GM19240 (cell line): ENCODE measurements at regions not wholly inside any gene's neighbourhood (a gene's known extent, or its start where the extent isn't known, plus 50 kb on each side); places are given as distances from the start of the nearest gene placed in this dataset.
"Not testable (repeated sequence)": the region's sequence is repeated elsewhere in the genome, so short reads cannot be mapped to it uniquely, and the experiment has no call there.

ENCODE experiments used
- DNase-seq: peaks from one replicate; pipeline ENCODE4 v3.0.0; 2011; ENCODE audit warnings: low spot score; ENCODE audit not compliant: insufficient read length

DNA sequence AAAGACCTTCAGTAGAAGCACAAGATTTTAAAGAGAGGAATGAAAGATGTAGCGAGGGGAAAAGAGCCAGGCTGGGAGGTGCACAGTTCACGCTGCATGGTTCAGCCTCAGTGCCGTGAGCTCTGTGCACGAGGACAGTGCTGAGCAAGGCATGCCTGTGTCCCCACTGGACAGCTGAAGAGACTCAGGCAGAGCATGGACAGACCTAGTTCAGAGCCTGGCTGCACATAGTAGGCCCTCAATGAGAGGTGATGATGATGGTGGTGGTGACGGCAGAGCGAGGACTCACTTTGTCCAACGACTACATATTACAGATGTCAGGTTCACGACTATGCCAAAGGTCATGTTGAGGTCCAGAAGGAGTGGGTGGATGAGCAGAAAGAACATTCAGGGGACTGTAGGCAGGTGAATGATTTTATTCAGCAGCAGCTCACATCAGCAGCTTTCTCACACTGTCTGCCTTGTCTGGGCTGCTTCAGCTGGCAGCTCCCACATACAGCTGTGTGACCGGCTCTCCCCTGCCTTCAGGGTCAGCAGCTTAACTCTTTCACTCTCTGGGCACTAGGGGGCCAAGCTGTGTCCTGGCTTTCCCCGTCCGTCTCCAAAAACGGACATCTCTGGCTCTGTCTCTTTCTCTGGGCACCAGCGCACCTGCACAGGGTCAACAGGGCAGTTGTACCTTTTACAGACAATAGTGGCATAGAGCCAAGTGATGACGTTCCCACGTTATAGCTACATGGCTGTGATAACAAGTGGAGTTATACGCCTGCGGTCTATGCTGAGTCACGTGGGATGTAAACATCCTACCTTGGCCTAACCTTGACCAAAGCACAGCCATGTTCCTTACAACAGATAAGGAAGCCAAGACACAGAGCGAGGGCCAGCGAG, 83.4 kb upstream of the KCNK12 start:
- no peak for DNase-seq

DNA sequence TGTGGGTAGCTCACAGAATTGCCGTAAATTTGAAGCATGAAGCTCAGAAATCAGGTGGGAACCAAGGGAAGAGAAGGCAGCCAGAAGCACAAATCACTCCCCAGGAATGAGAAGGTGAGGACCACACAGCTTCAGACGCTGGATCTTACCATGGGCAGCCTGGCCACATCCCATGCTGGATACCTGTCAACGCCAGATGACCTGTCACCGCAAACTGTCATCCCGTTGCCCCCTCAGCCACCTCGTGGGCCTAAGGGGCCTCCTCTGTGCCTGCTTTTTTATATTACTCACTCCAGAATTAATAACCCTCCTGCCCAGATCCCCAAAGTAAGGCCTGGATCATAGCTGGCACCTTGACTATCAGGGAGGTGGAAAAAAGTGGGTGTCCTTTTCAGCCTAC, 82.3 kb upstream of the KCNK12 start:
- no peak for DNase-seq

GRCh38 chr2:47652061-47652690, 81.4 kb upstream of the KCNK12 start:
- no peak for DNase-seq

GRCh38 chr2:47651296-47651695, 80.5 kb upstream of the KCNK12 start:
- no peak for DNase-seq

DNA sequence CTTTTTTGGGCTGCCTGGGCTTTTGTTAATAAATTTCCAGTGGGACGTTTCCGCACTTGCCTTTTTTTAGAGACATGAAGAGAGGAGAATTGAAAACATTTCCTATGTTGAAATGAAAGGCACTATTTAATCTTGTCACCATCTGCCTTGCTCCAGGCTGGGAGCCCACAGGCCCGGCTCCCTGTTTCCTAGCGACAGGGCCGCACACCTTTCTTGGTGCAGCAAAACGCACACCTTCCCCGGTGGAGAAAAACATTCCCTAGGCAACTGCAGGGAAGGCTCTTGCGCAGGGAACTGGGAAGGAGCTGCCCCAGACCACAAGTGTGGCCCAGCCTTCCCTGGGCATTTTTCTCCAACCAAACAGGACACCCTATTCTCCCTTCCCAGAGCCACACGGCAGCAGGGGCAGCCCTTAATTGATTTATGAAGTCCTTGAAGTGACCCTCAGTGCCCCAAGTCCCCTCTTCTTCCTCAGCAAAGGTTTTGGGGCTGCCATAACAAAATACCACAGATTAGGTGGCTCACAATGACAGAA, 79.3 kb upstream of the KCNK12 start:
- no peak for DNase-seq

- DNase-seq, result no peak
Observed at GRCh38 chr2:47645246-47645645, 74.5 kb upstream of the KCNK12 start.

DNA sequence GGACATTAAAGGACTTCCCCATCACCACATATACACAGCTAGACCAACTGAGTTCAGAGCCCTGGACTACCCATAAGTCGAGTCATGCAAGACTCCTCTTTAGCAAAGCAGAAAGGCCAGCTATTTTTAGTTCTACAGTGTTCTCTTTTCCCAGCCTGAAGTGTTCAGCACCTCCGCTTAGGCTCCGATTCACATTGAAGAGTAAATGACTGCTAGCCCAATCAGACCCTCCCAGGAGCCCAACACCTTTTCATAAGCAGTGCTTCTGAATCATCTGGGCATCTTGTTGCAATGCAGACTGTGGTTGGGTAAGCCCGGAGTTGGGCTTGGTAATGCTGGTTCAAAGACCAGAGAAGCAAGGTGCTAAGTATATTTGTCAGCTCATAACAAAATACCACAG, 73.6 kb upstream of the KCNK12 start:
- DNase-seq, result no peak

- no peak for DNase-seq
Observed at GRCh38 chr2:47641366-47641765, 70.6 kb upstream of the KCNK12 start.

DNA sequence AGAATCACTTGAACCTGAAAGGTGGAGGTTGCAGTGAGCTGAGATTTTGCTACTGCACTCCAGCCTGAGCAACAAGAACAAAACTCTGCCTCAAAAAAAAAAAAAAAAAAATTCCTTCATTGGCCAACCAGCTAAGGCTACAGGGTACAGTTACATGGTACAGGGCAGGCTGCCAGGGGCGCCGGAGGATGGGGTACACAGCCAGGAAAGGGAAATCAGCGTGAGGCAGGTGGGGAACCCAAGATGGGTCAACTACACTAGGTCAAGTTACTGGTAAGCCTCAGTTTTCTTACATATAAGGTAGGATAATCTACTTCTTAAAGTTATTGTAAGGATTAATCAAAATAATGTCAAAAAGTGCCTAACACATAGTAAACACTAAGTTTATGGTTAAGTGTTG, 69.6 kb upstream of the KCNK12 start:
- DNase-seq, result no peak

DNA sequence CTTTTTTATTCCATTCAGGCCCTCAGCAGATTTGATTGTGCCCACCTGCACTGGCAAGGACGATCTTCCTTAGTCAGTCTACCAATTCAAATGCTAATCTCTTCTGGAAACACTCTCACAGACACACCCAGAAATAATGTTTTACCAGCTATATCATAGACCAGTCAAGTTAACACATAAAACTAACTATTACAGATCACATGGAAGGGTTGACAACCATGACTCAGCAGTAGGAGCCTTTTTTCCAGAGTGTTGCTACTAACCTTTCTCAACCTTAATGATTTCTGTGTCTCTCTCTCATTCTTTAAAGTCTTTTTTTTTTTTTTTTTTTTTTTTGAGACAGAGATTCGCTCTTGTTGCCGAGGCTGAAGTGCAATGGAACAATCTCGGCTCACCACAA, 68.7 kb upstream of the KCNK12 start:
- no peak for DNase-seq

DNA sequence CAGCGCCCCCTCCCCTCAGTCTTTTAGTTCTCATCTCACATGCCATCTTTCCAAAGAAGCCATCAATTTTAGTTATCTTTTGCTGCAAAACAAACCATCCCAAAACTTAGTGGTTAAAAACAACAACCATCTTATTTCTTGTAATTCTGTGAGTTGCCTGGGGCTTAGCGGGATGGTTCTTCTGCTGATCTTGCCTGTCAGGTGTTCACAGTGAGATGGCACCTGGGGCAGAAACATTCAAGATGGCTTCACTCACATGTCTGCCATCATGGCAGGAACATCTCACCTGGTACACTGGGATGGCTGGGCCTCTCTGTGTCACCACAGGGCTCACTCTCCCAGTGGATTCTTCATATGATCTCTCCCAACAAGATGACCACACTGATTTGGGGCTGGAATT, 67.6 kb upstream of the KCNK12 start:
- DNase-seq, result no peak

GRCh38 chr2:47636596-47637264, 65.9 kb upstream of the KCNK12 start:
- DNase-seq, result no peak

DNA sequence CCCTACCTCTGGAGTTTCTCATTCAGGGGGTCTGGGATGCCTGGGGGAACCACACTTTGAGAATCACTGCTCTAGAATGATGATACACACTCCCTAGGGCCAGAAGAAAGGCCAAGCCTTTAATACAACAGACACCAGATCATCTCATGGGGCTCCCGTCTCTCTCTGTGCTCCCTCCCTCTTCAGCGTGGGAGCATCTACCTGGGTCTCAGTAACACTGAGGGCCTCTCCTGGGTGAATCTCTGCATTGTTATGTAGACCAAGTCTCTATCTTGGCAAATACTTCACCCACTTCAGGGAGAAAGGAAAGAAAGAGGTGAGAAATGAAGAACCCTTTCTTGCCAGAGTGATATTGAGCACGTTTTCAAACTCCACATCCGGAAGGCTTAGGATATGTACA, 65.4 kb upstream of the KCNK12 start:
- no peak for DNase-seq

- no peak for DNase-seq
Observed at GRCh38 chr2:47632754-47633153, 62.0 kb upstream of the KCNK12 start.

DNA sequence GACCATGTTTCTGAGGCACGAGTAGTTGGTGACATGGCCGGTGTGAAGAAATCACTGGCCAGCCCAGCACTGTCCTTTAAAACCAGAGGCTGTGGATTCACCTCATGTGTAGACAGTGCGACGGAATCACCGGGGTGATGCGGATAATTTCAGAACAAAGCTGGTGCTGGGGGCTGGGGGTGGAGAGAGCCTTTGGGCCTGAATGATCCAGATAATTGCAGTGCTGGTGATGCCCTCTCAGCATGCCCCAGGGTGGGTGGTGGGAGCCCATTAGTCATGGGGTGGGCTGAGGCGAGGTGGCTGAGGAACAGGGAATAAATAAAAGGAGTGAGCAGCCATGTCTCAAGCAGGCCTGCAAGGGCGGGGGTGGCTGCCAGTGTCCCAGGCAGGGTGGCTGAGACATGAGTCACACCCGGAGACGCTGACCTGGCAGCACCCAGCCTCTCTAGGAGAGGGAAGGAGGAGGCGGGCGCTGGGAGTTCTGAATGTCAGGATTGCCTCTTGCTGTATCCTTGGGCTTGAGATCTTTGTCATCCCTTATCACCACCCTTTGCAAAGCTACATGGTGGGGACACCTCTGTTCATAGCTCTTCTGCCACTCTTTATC, 61.1 kb upstream of the KCNK12 start:
- no peak for DNase-seq

- DNase-seq, result no peak
Observed at GRCh38 chr2:47631306-47631705, 60.5 kb upstream of the KCNK12 start.

DNA sequence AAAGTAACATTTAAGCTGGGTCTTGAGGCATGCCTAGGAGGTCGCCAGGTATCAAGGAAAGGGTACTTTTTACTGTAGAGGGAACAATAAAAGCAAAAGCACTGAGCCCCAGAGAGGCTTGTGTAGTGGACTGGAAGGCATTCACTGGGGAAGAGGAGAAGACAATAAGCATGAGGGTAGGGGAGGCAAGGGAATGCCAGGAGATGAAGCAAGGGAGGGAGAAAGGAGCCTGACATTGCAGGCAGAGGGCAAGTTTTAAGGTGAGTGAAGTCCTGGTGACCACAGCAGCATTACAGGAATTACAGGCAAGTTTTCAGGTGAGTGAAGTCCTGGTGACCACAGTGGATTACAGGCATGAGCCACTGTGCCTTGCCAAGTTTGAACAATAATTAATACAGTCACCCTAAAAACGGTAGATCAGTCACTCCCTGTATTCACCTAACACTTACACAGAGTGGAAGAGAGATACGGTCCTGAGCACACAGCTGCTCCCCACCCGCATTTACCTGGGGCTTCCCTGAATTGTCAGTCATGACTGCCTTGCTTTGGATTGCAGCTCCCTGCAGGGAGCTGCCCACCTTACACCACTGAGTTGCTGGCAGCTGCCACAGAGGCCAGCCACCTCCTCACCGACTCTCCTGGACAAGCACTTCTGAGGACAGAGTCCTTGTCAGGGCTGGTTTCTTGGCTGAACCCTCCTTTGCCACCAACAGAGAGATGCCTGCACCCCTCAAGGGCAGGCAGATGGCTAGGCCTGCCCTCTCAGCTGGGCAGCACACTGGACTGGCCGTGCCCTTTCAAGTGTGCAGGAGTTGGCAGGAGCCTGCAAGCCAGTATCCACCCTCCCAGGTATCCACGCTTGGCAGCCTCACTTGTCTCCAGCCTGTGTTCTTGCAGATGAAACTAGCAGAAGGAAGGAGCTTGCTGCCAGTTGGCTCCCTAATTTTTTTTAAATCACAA, 59.0 kb upstream of the KCNK12 start:
- no peak for DNase-seq

- no peak for DNase-seq
Observed at GRCh38 chr2:47628904-47629303, 58.1 kb upstream of the KCNK12 start.

GRCh38 chr2:47626664-47627063, 55.9 kb upstream of the KCNK12 start:
- no peak for DNase-seq

- DNase-seq, result not testable (repeated sequence)
Observed at GRCh38 chr2:47623140-47623539, 52.4 kb upstream of the KCNK12 start.
